B cell (primary cell): ENCODE measurements at regions not wholly inside any gene's neighbourhood (a gene's known extent, or its start where the extent isn't known, plus 50 kb on each side); places are given as distances from the start of the nearest gene placed in this dataset.

Source experiments
- EZH2 ChIP-seq: IDR thresholded peaks from 2 replicates; pipeline ENCODE4 v1.6.1; 2012; ENCODE audit warnings: borderline replicate concordance, low read depth, mild to moderate bottlenecking, moderate library complexity, low read length; ENCODE audit not compliant: insufficient read depth, poor library complexity, severe bottlenecking
- TF ChIP-seq, protein P1 (sequence below): fragments of 200-600 bp; IDR thresholded peaks from one replicate; pipeline ENCODE4 v1.8.0; 2022; ENCODE audit warnings: antibody characterized with exemption, mild to moderate bottlenecking

GRCh38 chr13:63163903-63164302 lies 1748.3 kb upstream of the PCDH20 start:
- TF ChIP-seq, protein P1, sequence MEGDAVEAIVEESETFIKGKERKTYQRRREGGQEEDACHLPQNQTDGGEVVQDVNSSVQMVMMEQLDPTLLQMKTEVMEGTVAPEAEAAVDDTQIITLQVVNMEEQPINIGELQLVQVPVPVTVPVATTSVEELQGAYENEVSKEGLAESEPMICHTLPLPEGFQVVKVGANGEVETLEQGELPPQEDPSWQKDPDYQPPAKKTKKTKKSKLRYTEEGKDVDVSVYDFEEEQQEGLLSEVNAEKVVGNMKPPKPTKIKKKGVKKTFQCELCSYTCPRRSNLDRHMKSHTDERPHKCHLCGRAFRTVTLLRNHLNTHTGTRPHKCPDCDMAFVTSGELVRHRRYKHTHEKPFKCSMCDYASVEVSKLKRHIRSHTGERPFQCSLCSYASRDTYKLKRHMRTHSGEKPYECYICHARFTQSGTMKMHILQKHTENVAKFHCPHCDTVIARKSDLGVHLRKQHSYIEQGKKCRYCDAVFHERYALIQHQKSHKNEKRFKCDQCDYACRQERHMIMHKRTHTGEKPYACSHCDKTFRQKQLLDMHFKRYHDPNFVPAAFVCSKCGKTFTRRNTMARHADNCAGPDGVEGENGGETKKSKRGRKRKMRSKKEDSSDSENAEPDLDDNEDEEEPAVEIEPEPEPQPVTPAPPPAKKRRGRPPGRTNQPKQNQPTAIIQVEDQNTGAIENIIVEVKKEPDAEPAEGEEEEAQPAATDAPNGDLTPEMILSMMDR = no peak
- TF ChIP-seq EZH2 = no peak
